H1 (cell line): ENCODE measurements at regions not wholly inside any gene's neighbourhood (a gene's known extent, or its start where the extent isn't known, plus 50 kb on each side); places are given as distances from the start of the nearest gene placed in this dataset.

Experiments
- ATF2 ChIP-seq: IDR thresholded peaks from 2 replicates; pipeline ENCODE4 v1.6.1; 2012; ENCODE audit warnings: low read length, inconsistent platforms
- BACH1 ChIP-seq: IDR thresholded peaks from 2 replicates; pipeline ENCODE4 v1.6.1; 2012; ENCODE audit warnings: low read length, improper control_type of control experiment
- BRCA1 ChIP-seq: IDR thresholded peaks from 2 replicates; pipeline ENCODE4 v1.6.1; 2012; ENCODE audit warnings: low read depth, low read length, improper control_type of control experiment
- CBX8 ChIP-seq: fragments of 300-800, 300-1000 bp; sonication (generic); IDR thresholded peaks from 2 replicates; pipeline ENCODE4 v1.7.1; 2016; ENCODE audit warnings: low read depth, low read length, borderline replicate concordance
- E2F6 ChIP-seq: IDR thresholded peaks from 2 replicates; pipeline ENCODE4 v1.6.1; 2012; ENCODE audit warnings: inconsistent platforms
- GABPA ChIP-seq: IDR thresholded peaks from 2 replicates; pipeline ENCODE4 v1.6.1; 2011; ENCODE audit warnings: mild to moderate bottlenecking, low read length, moderate library complexity, borderline replicate concordance; ENCODE audit not compliant: insufficient read depth
- HDAC2 ChIP-seq, 2 experiments: fragments of 300-600 bp in 1 of 2; sonication (generic) in 1 of 2; IDR thresholded peaks; 2 replicates each; pipeline ENCODE4 v1.6.1; 2011 to 2012; ENCODE audit warnings: low read depth in 2 of 2, low read length in 2 of 2, mild to moderate bottlenecking in 2 of 2, moderate library complexity in 2 of 2, borderline replicate concordance in 1 of 2, inconsistent platforms in 1 of 2
- MAX ChIP-seq: IDR thresholded peaks from 2 replicates; pipeline ENCODE4 v1.6.1; 2012; ENCODE audit warnings: inconsistent platforms
- PHF8 ChIP-seq: fragments of 200-600 bp; sonication (generic); conservative IDR thresholded peaks from 2 replicates; pipeline ENCODE4 v1.7.1; 2012; ENCODE audit warnings: low read depth, mild to moderate bottlenecking, inconsistent platforms, low read length, moderate library complexity
- RNF2 ChIP-seq: fragments of 200-900, 300-1000 bp; sonication (generic); IDR thresholded peaks from 2 replicates; pipeline ENCODE4 v1.7.1; 2016; ENCODE audit warnings: borderline replicate concordance, low read depth, mild to moderate bottlenecking, antibody characterized with exemption, low read length; ENCODE audit not compliant: poor library complexity, severe bottlenecking; ENCODE audit errors: missing control alignments
- SAP30 ChIP-seq: fragments of 300-600 bp; sonication (generic); IDR thresholded peaks from 2 replicates; pipeline ENCODE4 v1.7.1; 2012; ENCODE audit warnings: low read length, moderate library complexity, mild to moderate bottlenecking, inconsistent platforms; ENCODE audit not compliant: insufficient read depth, insufficient replicate concordance
- SP4 ChIP-seq: IDR thresholded peaks from 2 replicates; pipeline ENCODE4 v1.6.1; 2012; ENCODE audit warnings: low read length, inconsistent platforms
- SRF ChIP-seq: IDR thresholded peaks from 2 replicates; pipeline ENCODE4 v1.6.1; 2011; ENCODE audit warnings: mild to moderate bottlenecking, low read depth, low read length, moderate library complexity
- TAF1 ChIP-seq: IDR thresholded peaks from 2 replicates; pipeline ENCODE4 v1.6.1; 2011; ENCODE audit warnings: mild to moderate bottlenecking, low read depth, low read length
- TBP ChIP-seq: IDR thresholded peaks from 2 replicates; pipeline ENCODE4 v1.6.1; 2011; ENCODE audit warnings: low read depth, low read length, improper control_type of control experiment
- TEAD4 ChIP-seq: IDR thresholded peaks from 2 replicates; pipeline ENCODE4 v1.6.1; 2012; ENCODE audit warnings: low read depth, low read length, inconsistent platforms, mixed read lengths
- USF2 ChIP-seq: IDR thresholded peaks from 2 replicates; pipeline ENCODE4 v1.6.1; 2011; ENCODE audit warnings: low read length, improper control_type of control experiment

GRCh38 chr9:23577611-23578010 lies 248.4 kb downstream of the ELAVL2 start (continued):
- TF ChIP-seq TEAD4 (no peak), USF2 (no peak), BRCA1 (no peak), SP4 (no peak), RNF2 (no peak), HDAC2 (IDR thresholded peaks at IDR 0.05; ENCODE audit: borderline replicate concordance in 1 of 2, low read depth in 2 of 2, low read length in 2 of 2) (no peak), PHF8 (no peak), SAP30 (no peak), MAX (no peak), CBX8 (no peak), BACH1 (no peak), ATF2 (no peak), TBP (no peak), SRF (no peak), TAF1 (no peak), GABPA (no peak), E2F6 (no peak)
